Mesenchymal stem cell (in vitro differentiated cells and primary cell): ENCODE measurements at regions not wholly inside any gene's neighbourhood (a gene's known extent, or its start where the extent isn't known, plus 50 kb on each side); places are given as distances from the start of the nearest gene placed in this dataset.
A peak's percentile ranks its signal among the peaks of the same experiment; 100 is the strongest.

ENCODE experiments used
- DNase-seq: peaks from one replicate; pipeline ENCODE4 v3.0.0-alpha.2; 2013
- H2AFZ ChIP-seq: one replicate; pipeline ENCODE4 v1.6.1; 2013; ENCODE audit warnings: low read depth, mild to moderate bottlenecking, control low read depth, inconsistent platforms, low read length, moderate library complexity
- H2AK5ac ChIP-seq: 2 replicates; pipeline ENCODE4 v1.6.1; 2013; ENCODE audit warnings: low read length, moderate library complexity, mild to moderate bottlenecking, inconsistent platforms; ENCODE audit not compliant: severe bottlenecking
- H2BK120ac ChIP-seq: one replicate; pipeline ENCODE4 v1.6.1; 2013; ENCODE audit warnings: low read depth, mild to moderate bottlenecking, inconsistent platforms, low read length, moderate library complexity
- H2BK12ac ChIP-seq, 2 experiments: one replicate each; pipeline ENCODE4 v1.6.1; 2013; ENCODE audit warnings: inconsistent platforms in 2 of 2, low read length in 2 of 2, mild to moderate bottlenecking in 2 of 2, moderate library complexity in 2 of 2, control low read depth in 1 of 2
- H2BK15ac ChIP-seq: one replicate; pipeline ENCODE4 v1.6.1; 2013; ENCODE audit warnings: mild to moderate bottlenecking, low read depth, inconsistent platforms; ENCODE audit not compliant: poor library complexity, severe bottlenecking
- H2BK5ac ChIP-seq: 2 replicates; pipeline ENCODE4 v1.6.1; 2013; ENCODE audit warnings: low read depth, mild to moderate bottlenecking, low read length, control low read depth, inconsistent platforms; ENCODE audit not compliant: poor library complexity, severe bottlenecking
- H3K14ac ChIP-seq, 2 experiments: one replicate each; pipeline ENCODE4 v1.6.1; 2013; ENCODE audit warnings: inconsistent platforms in 2 of 2, low read length in 2 of 2, control low read depth in 1 of 2, mild to moderate bottlenecking in 1 of 2, moderate library complexity in 1 of 2
- H3K18ac ChIP-seq, 2 experiments: one replicate each; pipeline ENCODE4 v1.6.1; 2013; ENCODE audit warnings: inconsistent platforms in 2 of 2, low read length in 2 of 2, control low read depth in 1 of 2, low read depth in 1 of 2, mild to moderate bottlenecking in 1 of 2
- H3K23ac ChIP-seq, 2 experiments: one replicate each; pipeline ENCODE4 v1.6.1; 2013; ENCODE audit warnings: inconsistent platforms in 2 of 2, low read length in 2 of 2, mild to moderate bottlenecking in 2 of 2, moderate library complexity in 2 of 2, control low read depth in 1 of 2
- H3K27ac ChIP-seq: 2 replicates; pipeline ENCODE4 v1.5.1; 2013; ENCODE audit warnings: mild to moderate bottlenecking, moderate library complexity, low read length, control low read depth, inconsistent platforms; ENCODE audit not compliant: poor library complexity, severe bottlenecking
- H3K27me3 ChIP-seq, 2 experiments: 2 replicates each; pipeline versions ENCODE4 v1.6.1 to v1.7.0; 2013; ENCODE audit warnings: low read length in 2 of 2, mild to moderate bottlenecking in 2 of 2, moderate library complexity in 2 of 2, control low read depth in 1 of 2, inconsistent platforms in 1 of 2; ENCODE audit not compliant: control insufficient read depth in 1 of 2, insufficient read depth in 1 of 2
- H3K36me3 ChIP-seq, 2 experiments: 2 replicates each; pipeline versions ENCODE4 v1.6.1 to v1.7.0; 2013; ENCODE audit warnings: low read length in 2 of 2, control low read depth in 1 of 2, inconsistent platforms in 1 of 2, low read depth in 1 of 2, mild to moderate bottlenecking in 1 of 2; ENCODE audit not compliant: insufficient read depth in 2 of 2, control insufficient read depth in 1 of 2
- H3K4ac ChIP-seq, 2 experiments: one replicate each; pipeline ENCODE4 v1.6.1; 2013; ENCODE audit warnings: inconsistent platforms in 2 of 2, low read length in 2 of 2, mild to moderate bottlenecking in 2 of 2, moderate library complexity in 2 of 2, control low read depth in 1 of 2, low read depth in 1 of 2
- H3K4me1 ChIP-seq: 2 replicates; pipeline ENCODE4 v1.6.1; 2013; ENCODE audit warnings: low read depth, low read length, control low read depth; ENCODE audit not compliant: control insufficient read depth, insufficient read depth
- H3K4me2 ChIP-seq: 2 replicates; pipeline ENCODE4 v1.6.1; 2013; ENCODE audit warnings: low read length, mild to moderate bottlenecking, inconsistent platforms; ENCODE audit not compliant: poor library complexity, severe bottlenecking
- H3K4me3 ChIP-seq, 2 experiments: 2 replicates each; pipeline versions ENCODE4 v1.5.1 to v1.7.0; 2013; ENCODE audit warnings: low read length in 2 of 2, mild to moderate bottlenecking in 2 of 2, control low read depth in 1 of 2, low read depth in 1 of 2; ENCODE audit not compliant: insufficient read depth in 1 of 2
- H3K79me1 ChIP-seq: replicated peaks from 2 replicates; pipeline ENCODE4 v1.6.1; 2013; ENCODE audit warnings: mild to moderate bottlenecking, control low read depth, low read length, inconsistent platforms; ENCODE audit not compliant: poor library complexity, severe bottlenecking
- H3K9ac ChIP-seq: 2 replicates; pipeline ENCODE4 v1.7.0; 2013; ENCODE audit warnings: mild to moderate bottlenecking, low read length, moderate library complexity
- H3K9me3 ChIP-seq: 2 replicates; pipeline ENCODE4 v1.7.0; 2013; ENCODE audit warnings: mild to moderate bottlenecking, low read length; ENCODE audit not compliant: control insufficient read depth
- H4K8ac ChIP-seq: one replicate; pipeline ENCODE4 v1.6.1; 2013; ENCODE audit warnings: inconsistent platforms, mild to moderate bottlenecking, low read length, moderate library complexity
- H4K91ac ChIP-seq: one replicate; pipeline ENCODE4 v1.6.1; 2013; ENCODE audit warnings: mild to moderate bottlenecking, low read length, inconsistent platforms
- WGBS: methylation state at CpG from one replicate; pipeline ENCODE4 v1.1.7; 2013; ENCODE audit warnings: mixed read lengths; 5-methylcytosine and 5-hydroxymethylcytosine counted together

GRCh38 chr2:19503915-19504314 lies 145.5 kb upstream of the OSR1 start:
- H3K14ac ChIP-seq = no peak overlapping the region
- H3K27ac ChIP-seq = no peak overlapping the region
- no peak overlapping the region for H3K4me3 ChIP-seq
- H3K23ac ChIP-seq = no peak overlapping the region
- H3K18ac ChIP-seq = peak overlapping the region; percentile 55 to 85
- peak overlapping the region; percentile 84 to 86 for H2BK12ac ChIP-seq
- no peak overlapping the region for H2BK15ac ChIP-seq
- H2BK5ac ChIP-seq = no peak overlapping the region
- no peaks in the 10 kb centered on the region for H3K9me3 ChIP-seq
- no peak overlapping the region for H2AFZ ChIP-seq
- no peaks in the 10 kb centered on the region for H3K36me3 ChIP-seq
- H2AK5ac ChIP-seq = no peak overlapping the region
- H3K27me3 ChIP-seq = peaks cover 0 to 4% of the 10 kb centered on the region in 2 experiments
- no peak overlapping the region for H2BK120ac ChIP-seq
- H3K79me1 ChIP-seq = no peaks in the 10 kb centered on the region
- no peak overlapping the region for H4K8ac ChIP-seq
- H3K9ac ChIP-seq = no peak overlapping the region
- H4K91ac ChIP-seq = no peak overlapping the region
- no peaks in the 10 kb centered on the region for H3K4me1 ChIP-seq
- DNase-seq = no peak
- no peak overlapping the region for H3K4me2 ChIP-seq
- WGBS = 100% methylated on average over 1 of the region's 3 CpGs
- H3K4ac ChIP-seq = no peak overlapping the region

- 94% methylated on average over 4 of the region's 4 CpGs for WGBS
- Histone ChIP-seq H2BK120ac (no peak overlapping the region), H3K4me3 (no peak overlapping the region), H2AFZ (no peak overlapping the region), H2BK5ac (no peak overlapping the region), H4K8ac (no peak overlapping the region), H3K27me3 (peaks cover 0 to 4% of the 10 kb centered on the region in 2 experiments), H3K36me3 (no peaks in the 10 kb centered on the region), H3K79me1 (no peaks in the 10 kb centered on the region), H2AK5ac (no peak overlapping the region), H2BK15ac (no peak overlapping the region), H3K18ac (no peak overlapping the region), H3K9ac (no peak overlapping the region), H3K23ac (no peak overlapping the region), H3K4me1 (no peaks in the 10 kb centered on the region), H4K91ac (no peak overlapping the region), H3K14ac (no peak overlapping the region), H3K27ac (no peak overlapping the region), H3K9me3 (no peaks in the 10 kb centered on the region), H3K4ac (no peak overlapping the region), H3K4me2 (no peak overlapping the region), H2BK12ac (no peak overlapping the region)
- no peak for DNase-seq
These were observed 145.0 kb upstream of the OSR1 start for GRCh38 chr2:19503406-19503805.

- H2AK5ac ChIP-seq = no peak overlapping the region
- no peak overlapping the region for H3K23ac ChIP-seq
- no peaks in the 10 kb centered on the region for H3K36me3 ChIP-seq
- H4K91ac ChIP-seq = no peak overlapping the region
- no peak overlapping the region for H3K27ac ChIP-seq
- no peak overlapping the region for H3K4me3 ChIP-seq
- H3K27me3 ChIP-seq = no peaks in the 10 kb centered on the region
- DNase-seq = no peak
- H3K4me2 ChIP-seq = no peak overlapping the region
- H2BK120ac ChIP-seq = no peak overlapping the region
- no peak overlapping the region for H2AFZ ChIP-seq
- no peaks in the 10 kb centered on the region for H3K4me1 ChIP-seq
- no peak overlapping the region for H2BK15ac ChIP-seq
- no peak overlapping the region for H4K8ac ChIP-seq
- no peak overlapping the region for H3K18ac ChIP-seq
- H2BK12ac ChIP-seq = no peak overlapping the region
- H3K79me1 ChIP-seq = no peaks in the 10 kb centered on the region
- H3K9me3 ChIP-seq = no peaks in the 10 kb centered on the region
- no peak overlapping the region for H3K9ac ChIP-seq
- no peak overlapping the region for H3K14ac ChIP-seq
- no peak overlapping the region for H3K4ac ChIP-seq
- no peak overlapping the region for H2BK5ac ChIP-seq
These were observed 141.7 kb upstream of the OSR1 start for GRCh38 chr2:19500126-19500525.

GRCh38 chr2:19496646-19497045 lies 138.2 kb upstream of the OSR1 start:
- H3K27ac ChIP-seq = no peak overlapping the region
- no peaks in the 10 kb centered on the region for H3K79me1 ChIP-seq
- no peaks in the 10 kb centered on the region for H3K4me1 ChIP-seq
- H3K4me2 ChIP-seq = no peak overlapping the region
- no peak overlapping the region for H2BK120ac ChIP-seq
- WGBS = 90% methylated on average over 5 of the region's 5 CpGs
- H3K23ac ChIP-seq = no peak overlapping the region
- no peak for DNase-seq
- no peak overlapping the region for H2BK5ac ChIP-seq
- H2BK12ac ChIP-seq = no peak overlapping the region
- H2BK15ac ChIP-seq = no peak overlapping the region
- no peak overlapping the region for H3K4ac ChIP-seq
- no peaks in the 10 kb centered on the region for H3K27me3 ChIP-seq
- H3K14ac ChIP-seq = no peak overlapping the region
- H2AFZ ChIP-seq = no peak overlapping the region
- H3K4me3 ChIP-seq = no peak overlapping the region
- H4K91ac ChIP-seq = no peak overlapping the region
- no peak overlapping the region for H4K8ac ChIP-seq
- no peak overlapping the region for H2AK5ac ChIP-seq
- H3K9me3 ChIP-seq = no peaks in the 10 kb centered on the region
- no peaks in the 10 kb centered on the region for H3K36me3 ChIP-seq
- H3K9ac ChIP-seq = no peak overlapping the region
- no peak overlapping the region for H3K18ac ChIP-seq
